ENCODE measurements at regions not wholly inside any gene's neighbourhood (a gene's known extent, or its start where the extent isn't known, plus 50 kb on each side); places are given as distances from the start of the nearest gene placed in this dataset.
A peak's percentile ranks its signal among the peaks of the same experiment; 100 is the strongest.

GRCh38 chr7:37633048-37633447 lies 50.5 kb upstream of the GPR141 start (continued):
- TF ChIP-seq PRDM4 (tag by site-specific recombination; IDR thresholded peaks at IDR 0.05) (peak; percentile 43; the same call in 1 of the 2 replicates), HOXD13 (CRISPR knock-in tag; IDR thresholded peaks at IDR 0.05; ENCODE audit: borderline replicate concordance) (peak; percentile 82; the same call in 1 of the 2 replicates), GLIS2 (tag by site-specific recombination; IDR thresholded peaks at IDR 0.05) (no peak)

All from HEK293 (cell line).